ENCODE measurements at regions not wholly inside any gene's neighbourhood (a gene's known extent, or its start where the extent isn't known, plus 50 kb on each side); places are given as distances from the start of the nearest gene placed in this dataset.

DNA sequence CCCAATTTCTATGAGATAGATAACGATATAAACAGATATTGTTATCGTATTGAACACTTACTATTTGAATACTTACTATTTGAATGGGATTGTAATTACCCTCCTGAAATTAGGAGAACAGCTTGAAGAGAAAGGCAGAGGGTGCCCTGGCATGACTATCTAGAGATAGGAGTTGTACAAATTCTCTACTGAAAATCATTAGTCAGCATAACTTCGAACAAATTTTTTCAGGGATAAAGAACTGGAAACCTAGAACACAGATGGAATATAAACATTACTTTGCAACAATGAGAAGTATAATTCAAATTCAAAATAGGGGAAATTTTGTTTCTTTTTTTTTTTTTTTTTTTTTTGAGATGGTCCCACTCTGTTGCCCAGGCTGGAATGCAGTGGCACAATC lies 1096.8 kb downstream of the C4orf33 start:
- H3K9ac ChIP-seq (ENCODE audit: low read length) = no peak overlapping the region
- no peak overlapping the region for H3K27ac ChIP-seq (ENCODE audit: low read length)
- no peak overlapping the region for H3K4me2 ChIP-seq (ENCODE audit: low read length)
- H4K20me1 ChIP-seq (ENCODE audit: insufficient read depth, low read length) = no peaks in the 10 kb centered on the region
- no peaks in the 10 kb centered on the region for H3K79me2 ChIP-seq (ENCODE audit: low read length)
- TF ChIP-seq EZH2phosphoT487 (IDR thresholded peaks at IDR 0.05; ENCODE audit: low read depth) = no peak
- TF ChIP-seq, protein P1, sequence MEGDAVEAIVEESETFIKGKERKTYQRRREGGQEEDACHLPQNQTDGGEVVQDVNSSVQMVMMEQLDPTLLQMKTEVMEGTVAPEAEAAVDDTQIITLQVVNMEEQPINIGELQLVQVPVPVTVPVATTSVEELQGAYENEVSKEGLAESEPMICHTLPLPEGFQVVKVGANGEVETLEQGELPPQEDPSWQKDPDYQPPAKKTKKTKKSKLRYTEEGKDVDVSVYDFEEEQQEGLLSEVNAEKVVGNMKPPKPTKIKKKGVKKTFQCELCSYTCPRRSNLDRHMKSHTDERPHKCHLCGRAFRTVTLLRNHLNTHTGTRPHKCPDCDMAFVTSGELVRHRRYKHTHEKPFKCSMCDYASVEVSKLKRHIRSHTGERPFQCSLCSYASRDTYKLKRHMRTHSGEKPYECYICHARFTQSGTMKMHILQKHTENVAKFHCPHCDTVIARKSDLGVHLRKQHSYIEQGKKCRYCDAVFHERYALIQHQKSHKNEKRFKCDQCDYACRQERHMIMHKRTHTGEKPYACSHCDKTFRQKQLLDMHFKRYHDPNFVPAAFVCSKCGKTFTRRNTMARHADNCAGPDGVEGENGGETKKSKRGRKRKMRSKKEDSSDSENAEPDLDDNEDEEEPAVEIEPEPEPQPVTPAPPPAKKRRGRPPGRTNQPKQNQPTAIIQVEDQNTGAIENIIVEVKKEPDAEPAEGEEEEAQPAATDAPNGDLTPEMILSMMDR (IDR thresholded peaks at IDR 0.05; ENCODE audit: low read depth, low read length) = no peak
- no peaks in the 10 kb centered on the region for H3K36me3 ChIP-seq (replicated peaks; ENCODE audit: low read depth, low read length)
- no peaks in the 10 kb centered on the region; the same call in 1 of the 2 replicates for H3K9me3 ChIP-seq (ENCODE audit: insufficient read depth, low read length)
- H3K4me3 ChIP-seq (ENCODE audit: low read length) = no peak overlapping the region
- no peaks in the 10 kb centered on the region for H3K27me3 ChIP-seq (ENCODE audit: low read depth, low read length)
- H2AFZ ChIP-seq (ENCODE audit: low read depth, low read length) = no peak overlapping the region
- H3K4me1 ChIP-seq (ENCODE audit: low read length) = no peaks in the 10 kb centered on the region

DNA sequence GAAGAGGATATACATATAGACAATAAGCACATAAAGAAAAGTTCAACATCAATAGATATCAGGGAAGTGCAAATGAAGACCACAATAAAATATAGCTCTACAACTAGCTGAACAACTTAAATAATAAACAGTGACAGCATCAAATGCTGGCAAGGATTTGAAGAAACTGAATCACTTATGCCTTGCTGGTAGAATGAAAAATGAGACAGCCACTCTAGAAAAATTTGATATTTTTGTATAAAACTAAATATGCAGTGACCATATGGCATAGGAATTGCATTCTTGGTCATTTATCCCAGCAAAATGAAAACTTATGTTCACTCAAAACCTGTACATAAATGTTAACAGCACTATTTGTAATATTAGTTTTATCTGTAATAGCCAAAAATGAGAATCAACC lies 1102.0 kb downstream of the C4orf33 start:
- Histone ChIP-seq H3K4me1 (ENCODE audit: low read length) (no peaks in the 10 kb centered on the region), H4K20me1 (ENCODE audit: insufficient read depth, low read length) (no peaks in the 10 kb centered on the region), H3K9ac (ENCODE audit: low read length) (no peak overlapping the region), H3K27ac (ENCODE audit: low read length) (no peak overlapping the region), H2AFZ (ENCODE audit: low read depth, low read length) (no peak overlapping the region), H3K79me2 (ENCODE audit: low read length) (no peaks in the 10 kb centered on the region), H3K36me3 (replicated peaks; ENCODE audit: low read depth, low read length) (no peaks in the 10 kb centered on the region), H3K4me3 (ENCODE audit: low read length) (no peak overlapping the region), H3K4me2 (ENCODE audit: low read length) (no peak overlapping the region), H3K27me3 (ENCODE audit: low read depth, low read length) (no peaks in the 10 kb centered on the region), H3K9me3 (ENCODE audit: insufficient read depth, low read length) (peaks cover 10% of the 10 kb centered on the region)
- TF ChIP-seq EZH2phosphoT487 (IDR thresholded peaks at IDR 0.05; ENCODE audit: low read depth) = no peak
- TF ChIP-seq, protein P1 (IDR thresholded peaks at IDR 0.05; ENCODE audit: low read depth, low read length) = no peak

DNA sequence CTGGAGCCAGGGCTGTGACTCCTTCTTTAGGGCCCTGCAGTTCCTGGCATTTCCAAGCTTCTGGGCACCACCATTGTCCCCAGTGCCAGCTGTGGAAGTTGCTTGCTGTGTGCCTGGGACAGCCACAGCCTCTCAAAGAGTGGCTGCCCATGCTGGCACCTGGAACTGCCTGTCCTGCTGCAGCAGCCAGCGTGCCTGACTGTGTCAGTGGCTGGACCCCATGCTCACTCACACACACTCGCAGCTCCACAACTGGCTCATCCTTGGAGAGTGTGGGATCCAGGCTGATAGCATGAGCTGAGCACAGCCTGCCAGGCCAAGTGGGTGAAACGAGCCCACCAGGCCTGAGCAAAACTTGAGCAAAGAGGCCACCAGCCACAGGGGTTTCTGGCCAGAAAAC lies 1107.6 kb downstream of the C4orf33 start:
- H3K27ac ChIP-seq (ENCODE audit: low read length) = no peak overlapping the region
- H3K36me3 ChIP-seq (replicated peaks; ENCODE audit: low read depth, low read length) = no peaks in the 10 kb centered on the region

DNA sequence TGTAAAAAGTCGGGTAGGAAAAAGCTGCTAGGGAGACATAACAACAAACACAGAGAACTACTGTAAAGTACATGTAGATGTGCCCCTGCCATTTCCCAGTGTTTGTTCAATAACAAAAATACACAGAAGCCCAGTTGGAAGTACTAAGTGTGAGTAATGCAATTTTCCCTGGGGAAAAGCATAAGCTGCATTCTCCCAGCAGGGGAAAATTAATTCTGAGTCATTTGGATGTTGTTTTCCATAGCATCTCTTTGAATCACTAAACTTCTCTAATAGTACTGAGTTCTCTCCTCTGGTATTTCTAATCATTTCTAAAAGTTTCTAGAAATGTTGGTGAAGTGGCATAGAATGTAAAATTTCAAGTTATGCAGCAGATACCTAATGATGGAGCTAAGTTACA lies 1114.9 kb downstream of the C4orf33 start:
- no peak overlapping the region for H2AFZ ChIP-seq (ENCODE audit: low read depth, low read length)
- no peak for TF ChIP-seq EZH2phosphoT487 (IDR thresholded peaks at IDR 0.05; ENCODE audit: low read depth)
- TF ChIP-seq, protein P1 (IDR thresholded peaks at IDR 0.05; ENCODE audit: low read depth, low read length) = no peak
- no peak overlapping the region for H3K9ac ChIP-seq (ENCODE audit: low read length)
- no peak overlapping the region for H3K4me3 ChIP-seq (ENCODE audit: low read length)
- no peak overlapping the region for H3K27ac ChIP-seq (ENCODE audit: low read length)
- no peaks in the 10 kb centered on the region for H3K27me3 ChIP-seq (ENCODE audit: low read depth, low read length)
- no peaks in the 10 kb centered on the region for H3K4me1 ChIP-seq (ENCODE audit: low read length)
- H3K4me2 ChIP-seq (ENCODE audit: low read length) = no peak overlapping the region
- no peaks in the 10 kb centered on the region for H4K20me1 ChIP-seq (ENCODE audit: insufficient read depth, low read length)
- H3K79me2 ChIP-seq (ENCODE audit: low read length) = no peaks in the 10 kb centered on the region
- no peaks in the 10 kb centered on the region for H3K36me3 ChIP-seq (replicated peaks; ENCODE audit: low read depth, low read length)
- H3K9me3 ChIP-seq (ENCODE audit: insufficient read depth, low read length) = 0 out of 2 replicates have a peak, but pooled peaks cover 5% of the 10 kb centered on the region

More for the DNA sequence above, 1107.6 kb downstream of the C4orf33 start:
- H3K9me3 ChIP-seq (ENCODE audit: insufficient read depth, low read length) = peaks cover 15% of the 10 kb centered on the region; the same call in 1 of the 2 replicates
- no peak overlapping the region for H3K9ac ChIP-seq (ENCODE audit: low read length)
- H2AFZ ChIP-seq (ENCODE audit: low read depth, low read length) = no peak overlapping the region
- no peaks in the 10 kb centered on the region for H3K27me3 ChIP-seq (ENCODE audit: low read depth, low read length)
- H3K4me2 ChIP-seq (ENCODE audit: low read length) = no peak overlapping the region
- no peak for TF ChIP-seq EZH2phosphoT487 (IDR thresholded peaks at IDR 0.05; ENCODE audit: low read depth)
- TF ChIP-seq, protein P1 (IDR thresholded peaks at IDR 0.05; ENCODE audit: low read depth, low read length) = no peak
- H3K4me3 ChIP-seq (ENCODE audit: low read length) = no peak overlapping the region
- H3K79me2 ChIP-seq (ENCODE audit: low read length) = no peaks in the 10 kb centered on the region
- H4K20me1 ChIP-seq (ENCODE audit: insufficient read depth, low read length) = no peaks in the 10 kb centered on the region
- H3K4me1 ChIP-seq (ENCODE audit: low read length) = no peaks in the 10 kb centered on the region

All from OCI-LY3 (cell line).